Neural cell (in vitro differentiated cells): ENCODE measurements at regions not wholly inside any gene's neighbourhood (a gene's known extent, or its start where the extent isn't known, plus 50 kb on each side); places are given as distances from the start of the nearest gene placed in this dataset.

ENCODE experiments used
- H2AFZ ChIP-seq: fragments of 200-600, 300-800 bp; sonication (generic), shearing (Covaris generic); 2 replicates; pipeline ENCODE4 v1.6.0; 2014; ENCODE audit warnings: low read depth, mild to moderate bottlenecking, antibody characterized with exemption, low read length, moderate library complexity
- H3F3A ChIP-seq: fragments of 200-600 bp; shearing (Covaris generic); 2 replicates; pipeline ENCODE4 v1.6.1; 2016; ENCODE audit warnings: mild to moderate bottlenecking, moderate library complexity, mixed read lengths, antibody characterized with exemption, low read length; ENCODE audit not compliant: insufficient read depth, poor library complexity, severe bottlenecking
- H3K27ac ChIP-seq: fragments of 200-600, 300-800 bp; sonication (generic), shearing (Covaris generic); 2 replicates; pipeline ENCODE4 v1.5.1; 2014; ENCODE audit warnings: mild to moderate bottlenecking, low read length, moderate library complexity
- H3K27me3 ChIP-seq: fragments of 300-800, 200-600 bp; sonication (generic), shearing (Covaris generic); 2 replicates; pipeline ENCODE4 v1.6.0; 2014; ENCODE audit warnings: mild to moderate bottlenecking, low read depth, low read length, moderate library complexity; ENCODE audit not compliant: insufficient read depth
- H3K36me3 ChIP-seq: fragments of 300-800, 200-600 bp; sonication (generic), shearing (Covaris generic); 2 replicates; pipeline ENCODE4 v1.5.1; 2014; ENCODE audit warnings: mild to moderate bottlenecking, antibody characterized with exemption, low read length, moderate library complexity; ENCODE audit not compliant: insufficient read depth
- H3K4me2 ChIP-seq: fragments of 300-800, 200-600 bp; sonication (generic), shearing (Covaris generic); 2 replicates; pipeline ENCODE4 v1.6.0; 2014; ENCODE audit warnings: mild to moderate bottlenecking, low read length
- H3K4me3 ChIP-seq: fragments of 300-800, 200-600 bp; sonication (generic), shearing (Covaris generic); 2 replicates; pipeline ENCODE4 v1.5.1; 2014; ENCODE audit warnings: mild to moderate bottlenecking, low read length, moderate library complexity
- H3K79me2 ChIP-seq: fragments of 200-600 bp; shearing (Covaris generic); replicated peaks from 2 replicates; pipeline ENCODE4 v1.6.0; 2014; ENCODE audit warnings: mild to moderate bottlenecking, low read length, moderate library complexity; ENCODE audit not compliant: insufficient read depth
- H3K9ac ChIP-seq: fragments of 300-800, 200-600 bp; sonication (generic), shearing (Covaris generic); 2 replicates; pipeline ENCODE4 v1.6.1; 2016; ENCODE audit warnings: mild to moderate bottlenecking, low read length, mixed read lengths
- H3K9me2 ChIP-seq: fragments of 200-600 bp; shearing (Covaris generic); 2 replicates; pipeline ENCODE4 v1.6.1; 2016; ENCODE audit warnings: mild to moderate bottlenecking, low read length, mixed read lengths; ENCODE audit not compliant: insufficient read depth
- H3K9me3 ChIP-seq: fragments of 200-600, 300-800 bp; sonication (generic), shearing (Covaris generic); 2 replicates; pipeline ENCODE4 v1.6.1; 2016; ENCODE audit warnings: mild to moderate bottlenecking, mixed run types, low read length, moderate library complexity, mixed read lengths
- H4K20me1 ChIP-seq: fragments of 200-600 bp; shearing (Covaris generic); 2 replicates; pipeline ENCODE4 v1.6.1; 2016; ENCODE audit warnings: mild to moderate bottlenecking, mixed run types; ENCODE audit not compliant: insufficient read depth
- CTCF ChIP-seq: fragments of 450-650 bp; IDR thresholded peaks from 2 replicates; pipeline ENCODE4 v1.5.1; 2014; ENCODE audit warnings: antibody characterized with exemption, mild to moderate bottlenecking, moderate library complexity; ENCODE audit not compliant: poor library complexity, severe bottlenecking
- EP300 ChIP-seq: fragments of 450-650 bp; conservative IDR thresholded peaks from 2 replicates; pipeline ENCODE4 v1.6.1; 2014; ENCODE audit warnings: antibody characterized with exemption, mild to moderate bottlenecking, moderate library complexity; ENCODE audit not compliant: poor library complexity, severe bottlenecking
- EZH2 ChIP-seq: fragments of 200-600, 300-800 bp; shearing (Covaris generic), sonication (generic); IDR thresholded peaks from 2 replicates; pipeline ENCODE4 v1.6.1; 2014; ENCODE audit warnings: antibody characterized with exemption, low read length, borderline replicate concordance, mild to moderate bottlenecking; ENCODE audit not compliant: insufficient read depth, poor library complexity, severe bottlenecking
- MXI1 ChIP-seq: fragments of 450-650 bp; conservative IDR thresholded peaks from 2 replicates; pipeline ENCODE4 v1.6.1; 2014; ENCODE audit warnings: antibody characterized with exemption, mild to moderate bottlenecking; ENCODE audit not compliant: poor library complexity, severe bottlenecking
- POLR2AphosphoS5 ChIP-seq: IDR thresholded peaks from 2 replicates; pipeline ENCODE4 v1.6.1; 2012
- RAD21 ChIP-seq: fragments of 450-650 bp; conservative IDR thresholded peaks from 2 replicates; pipeline ENCODE4 v1.6.1; 2014; ENCODE audit warnings: antibody characterized with exemption, mild to moderate bottlenecking, moderate library complexity
- REST ChIP-seq: IDR thresholded peaks from 2 replicates; pipeline ENCODE4 v1.6.1; 2012; ENCODE audit warnings: borderline replicate concordance
- SMC3 ChIP-seq: fragments of 450-650 bp; conservative IDR thresholded peaks from 2 replicates; pipeline ENCODE4 v1.6.1; 2014; ENCODE audit warnings: antibody characterized with exemption, mild to moderate bottlenecking, moderate library complexity; ENCODE audit not compliant: poor library complexity
- TAF1 ChIP-seq: IDR thresholded peaks from 2 replicates; pipeline ENCODE4 v1.6.1; 2012; ENCODE audit warnings: low read depth

GRCh38 chr4:31192341-31192740, 472.2 kb downstream of the PCDH7 start:
- Histone ChIP-seq H2AFZ (no peak overlapping the region), H3K36me3 (no peaks in the 10 kb centered on the region)
- no peak for TF ChIP-seq TAF1
- no peak for TF ChIP-seq SMC3
- TF ChIP-seq RAD21, result no peak
- TF ChIP-seq EP300, result no peak
- TF ChIP-seq REST, result no peak
- TF ChIP-seq MXI1, result no peak
- no peak for TF ChIP-seq CTCF
- TF ChIP-seq EZH2, result no peak
- no peak for TF ChIP-seq POLR2AphosphoS5

DNA sequence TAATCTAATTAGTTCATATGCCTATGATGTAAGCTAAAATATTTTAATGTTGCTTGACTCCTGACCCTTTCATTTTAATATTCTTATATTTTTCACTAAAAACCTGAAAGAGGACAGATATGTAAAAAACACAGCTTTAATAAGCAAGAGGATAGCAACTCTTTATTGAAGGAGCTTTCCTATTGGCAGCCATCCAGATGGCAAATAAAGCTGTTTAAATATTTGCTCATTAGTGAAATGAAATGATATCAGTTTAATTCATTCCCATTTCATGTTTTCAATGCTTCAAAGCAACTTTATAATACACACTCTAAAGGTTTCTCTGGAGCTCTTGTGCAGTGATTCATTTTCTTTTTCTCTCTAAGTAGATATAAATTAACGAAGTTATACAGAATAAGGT, 473.4 kb downstream of the PCDH7 start:
- H3K9me3 ChIP-seq, result no peaks in the 10 kb centered on the region
- TF ChIP-seq MXI1 (no peak), EP300 (no peak), RAD21 (no peak), REST (no peak), POLR2AphosphoS5 (no peak), SMC3 (no peak), EZH2 (no peak), TAF1 (no peak), CTCF (no peak)
- no peaks in the 10 kb centered on the region for H3K9me2 ChIP-seq
- H3K4me2 ChIP-seq, result no peak overlapping the region
- no peak overlapping the region for H3K4me3 ChIP-seq
- no peaks in the 10 kb centered on the region for H3K27me3 ChIP-seq
- H3K9ac ChIP-seq, result no peak overlapping the region
- no peak overlapping the region for H2AFZ ChIP-seq
- H4K20me1 ChIP-seq, result no peaks in the 10 kb centered on the region
- H3F3A ChIP-seq, result no peaks in the 10 kb centered on the region
- H3K36me3 ChIP-seq, result no peaks in the 10 kb centered on the region
- no peaks in the 10 kb centered on the region for H3K79me2 ChIP-seq
- no peak overlapping the region for H3K27ac ChIP-seq

More at GRCh38 chr4:31192341-31192740, 472.2 kb downstream of the PCDH7 start:
- no peaks in the 10 kb centered on the region for H3K9me3 ChIP-seq
- H3K27me3 ChIP-seq, result no peaks in the 10 kb centered on the region
- no peaks in the 10 kb centered on the region for H3K9me2 ChIP-seq
- H4K20me1 ChIP-seq, result no peaks in the 10 kb centered on the region
- H3F3A ChIP-seq, result no peaks in the 10 kb centered on the region
- H3K9ac ChIP-seq, result no peak overlapping the region
- no peak overlapping the region for H3K27ac ChIP-seq
- H3K4me3 ChIP-seq, result no peak overlapping the region
- H3K4me2 ChIP-seq, result no peak overlapping the region
- no peaks in the 10 kb centered on the region for H3K79me2 ChIP-seq
